ENCODE measurements at regions not wholly inside any gene's neighbourhood (a gene's known extent, or its start where the extent isn't known, plus 50 kb on each side); places are given as distances from the start of the nearest gene placed in this dataset.

- TF ChIP-seq RARB (CRISPR knock-in tag; IDR thresholded peaks at IDR 0.05) (no peak), TSHZ2 (CRISPR knock-in tag; IDR thresholded peaks at IDR 0.05) (no peak), ZFP3 (CRISPR knock-in tag; IDR thresholded peaks at IDR 0.05) (no peak), ZFP30 (CRISPR knock-in tag; IDR thresholded peaks at IDR 0.05) (no peak), PATZ1 (CRISPR knock-in tag; IDR thresholded peaks at IDR 0.05; ENCODE audit: borderline replicate concordance) (no peak), ZNF70 (CRISPR knock-in tag; IDR thresholded peaks at IDR 0.05) (no peak), OSR1 (CRISPR knock-in tag; IDR thresholded peaks at IDR 0.05) (no peak), ZC3H10 (CRISPR knock-in tag; IDR thresholded peaks at IDR 0.05) (no peak), GLIS3 (CRISPR knock-in tag; IDR thresholded peaks at IDR 0.05) (no peak), SNAI2 (CRISPR knock-in tag; IDR thresholded peaks at IDR 0.05) (no peak)
- TF ChIP-seq, protein P1, sequence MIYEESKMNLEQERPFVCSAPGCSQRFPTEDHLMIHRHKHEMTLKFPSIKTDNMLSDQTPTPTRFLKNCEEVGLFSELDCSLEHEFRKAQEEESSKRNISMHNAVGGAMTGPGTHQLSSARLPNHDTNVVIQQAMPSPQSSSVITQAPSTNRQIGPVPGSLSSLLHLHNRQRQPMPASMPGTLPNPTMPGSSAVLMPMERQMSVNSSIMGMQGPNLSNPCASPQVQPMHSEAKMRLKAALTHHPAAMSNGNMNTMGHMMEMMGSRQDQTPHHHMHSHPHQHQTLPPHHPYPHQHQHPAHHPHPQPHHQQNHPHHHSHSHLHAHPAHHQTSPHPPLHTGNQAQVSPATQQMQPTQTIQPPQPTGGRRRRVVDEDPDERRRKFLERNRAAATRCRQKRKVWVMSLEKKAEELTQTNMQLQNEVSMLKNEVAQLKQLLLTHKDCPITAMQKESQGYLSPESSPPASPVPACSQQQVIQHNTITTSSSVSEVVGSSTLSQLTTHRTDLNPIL (CRISPR knock-in tag; IDR thresholded peaks at IDR 0.05; ENCODE audit: low read depth): no peak
Observed at GRCh38 chr4:30943356-30943755, 223.2 kb downstream of the PCDH7 start.

All from SK-N-SH treated with all-trans-retinoic acid at 6 μM for 48 hours (cell line).